K562 (cell line): ENCODE measurements at regions not wholly inside any gene's neighbourhood (a gene's known extent, or its start where the extent isn't known, plus 50 kb on each side); places are given as distances from the start of the nearest gene placed in this dataset.

Experiments
- CAMTA2 ChIP-seq: fragments of 250-450 bp; sonication (Bioruptor Pico); conservative IDR thresholded peaks from 2 replicates; pipeline ENCODE4 v1.5.1; 2022
- CREB3L1 ChIP-seq: fragments of 450-650 bp; IDR thresholded peaks from 2 replicates; pipeline ENCODE4 v1.6.1; 2014; ENCODE audit warnings: low read depth, mild to moderate bottlenecking, moderate library complexity, borderline replicate concordance
- E2F6 ChIP-seq, 2 experiments: IDR thresholded peaks; 2 replicates each; pipeline ENCODE4 v1.6.1; 2011; ENCODE audit warnings: borderline replicate concordance in 1 of 2, control low read depth in 1 of 2, low read depth in 1 of 2, low read length in 1 of 2, mild to moderate bottlenecking in 1 of 2, mixed read lengths in 1 of 2, moderate library complexity in 1 of 2; ENCODE audit not compliant: insufficient read depth in 1 of 2, insufficient read length in 1 of 2, poor library complexity in 1 of 2, severe bottlenecking in 1 of 2; ENCODE audit errors: extremely low read depth in 1 of 2
- ETS1 ChIP-seq: conservative IDR thresholded peaks from 2 replicates; pipeline ENCODE4 v1.6.1; 2011; ENCODE audit warnings: low read depth, mild to moderate bottlenecking, low read length; ENCODE audit not compliant: control insufficient read depth
- IRF1 ChIP-seq: sonication (generic); formaldehyde crosslinking; IDR thresholded peaks from 2 replicates; pipeline ENCODE4 v1.8.0; 2022; ENCODE audit warnings: missing genetic modification reagents, mild to moderate bottlenecking, borderline replicate concordance
- MCM2 ChIP-seq: fragments of 450-650 bp; IDR thresholded peaks from 2 replicates; pipeline ENCODE4 v1.6.1; 2017; ENCODE audit warnings: low read depth, mild to moderate bottlenecking
- NFXL1 ChIP-seq: fragments of 450-650 bp; formaldehyde crosslinking; IDR thresholded peaks from 2 replicates; pipeline ENCODE4 v1.4.0; 2021; ENCODE audit warnings: mild to moderate bottlenecking
- NR3C1 ChIP-seq: sonication (generic); formaldehyde crosslinking; IDR thresholded peaks from 2 replicates; pipeline ENCODE4 v1.8.1; 2022; ENCODE audit warnings: missing genetic modification reagents
- OTX1 ChIP-seq: fragments of 450-650 bp; formaldehyde crosslinking; IDR thresholded peaks from 2 replicates; pipeline ENCODE4 v1.4.0; 2022; ENCODE audit warnings: mild to moderate bottlenecking
- PHB2 ChIP-seq: fragments of 450-650 bp; IDR thresholded peaks from 2 replicates; pipeline ENCODE4 v1.6.1; 2017; ENCODE audit warnings: low read depth
- RNF2 ChIP-seq: sonication (generic); IDR thresholded peaks from 2 replicates; pipeline ENCODE4 v1.6.1; 2016
- TAF9B ChIP-seq: fragments of 450-650 bp; IDR thresholded peaks from 2 replicates; pipeline ENCODE4 v1.6.1; 2018; ENCODE audit warnings: mild to moderate bottlenecking; ENCODE audit not compliant: partially characterized antibody
- TBP ChIP-seq: optimal IDR thresholded peaks from 2 replicates; pipeline ENCODE3; 2011; ENCODE audit warnings: low read depth, low read length, improper control_type of control experiment
- ZNF134 ChIP-seq: fragments of 250-450 bp; sonication (Bioruptor Pico); conservative IDR thresholded peaks from 2 replicates; pipeline ENCODE4 v1.4.0; 2020
- ZNF75A ChIP-seq: fragments of 450-650 bp; formaldehyde crosslinking; IDR thresholded peaks from 2 replicates; pipeline ENCODE4 v1.4.0; 2020; ENCODE audit warnings: mild to moderate bottlenecking

- TF ChIP-seq CREB3L1 (peak; percentile 30; the same call in 1 of the 2 replicates), NR3C1 (CRISPR knock-in tag) (no peak), CAMTA2 (no peak), ZNF75A (CRISPR knock-in tag) (no peak), RNF2 (peak; percentile 24; the same call in 1 of the 2 replicates), NFXL1 (CRISPR knock-in tag) (peak; percentile 75; the same call in 1 of the 2 replicates), OTX1 (CRISPR knock-in tag) (peak; percentile 77; the same call in 1 of the 2 replicates), ETS1 (no peak), TAF9B (no peak), TBP (no peak), E2F6 (IDR thresholded peaks at IDR 0.05; ENCODE audit: borderline replicate concordance in 1 of 2, extremely low read depth in 1 of 2, insufficient read depth in 1 of 2, insufficient read length in 1 of 2, low read depth in 1 of 2, low read length in 1 of 2, poor library complexity in 1 of 2, severe bottlenecking in 1 of 2) (no peak), PHB2 (no peak; the same call in 1 of the 2 replicates), MCM2 (no peak), ZNF134 (CRISPR knock-in tag) (no peak), IRF1 (CRISPR knock-in tag) (no peak)
Observed at GRCh38 chr6:27834879-27835549, 77.2 kb downstream of the OR2B2 start (continued).
